ENCODE measurements at regions not wholly inside any gene's neighbourhood (a gene's known extent, or its start where the extent isn't known, plus 50 kb on each side); places are given as distances from the start of the nearest gene placed in this dataset.
A peak's percentile ranks its signal among the peaks of the same experiment; 100 is the strongest.
"Not testable (repeated sequence)": the region's sequence is repeated elsewhere in the genome, so short reads cannot be mapped to it uniquely, and the experiment has no call there.

- DNase-seq, result no peak
Observed at GRCh38 chr12:18794000-18794399, 56.1 kb downstream of the CAPZA3 start.

GRCh38 chr12:18797604-18798003 is 59.7 kb downstream of the CAPZA3 start:
- no peak for DNase-seq

- no peak for DNase-seq
Observed at GRCh38 chr12:18798535-18799361, 60.8 kb downstream of the CAPZA3 start.

DNA sequence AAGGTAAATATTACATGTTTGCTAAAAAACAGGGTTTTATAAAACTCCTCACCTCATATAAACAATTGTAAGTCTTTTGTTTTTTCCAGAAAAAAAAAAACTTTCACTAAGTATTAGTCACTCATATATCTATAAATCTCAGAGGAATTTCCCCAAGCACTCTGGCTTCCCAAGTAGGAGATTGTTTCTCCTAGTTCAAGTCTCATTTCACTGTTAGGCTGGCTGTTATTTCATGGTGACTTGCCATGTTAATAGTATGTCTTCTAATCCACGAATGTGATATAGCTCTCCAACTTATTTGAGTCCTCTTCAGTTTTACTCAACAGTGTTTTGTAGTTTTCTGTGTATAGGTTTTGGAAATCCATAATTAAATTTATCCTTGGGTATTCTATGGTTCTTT is 61.6 kb downstream of the CAPZA3 start:
- DNase-seq, result no peak

GRCh38 chr12:18805516-18806248 is 67.8 kb downstream of the CAPZA3 start:
- no peak for DNase-seq

DNA sequence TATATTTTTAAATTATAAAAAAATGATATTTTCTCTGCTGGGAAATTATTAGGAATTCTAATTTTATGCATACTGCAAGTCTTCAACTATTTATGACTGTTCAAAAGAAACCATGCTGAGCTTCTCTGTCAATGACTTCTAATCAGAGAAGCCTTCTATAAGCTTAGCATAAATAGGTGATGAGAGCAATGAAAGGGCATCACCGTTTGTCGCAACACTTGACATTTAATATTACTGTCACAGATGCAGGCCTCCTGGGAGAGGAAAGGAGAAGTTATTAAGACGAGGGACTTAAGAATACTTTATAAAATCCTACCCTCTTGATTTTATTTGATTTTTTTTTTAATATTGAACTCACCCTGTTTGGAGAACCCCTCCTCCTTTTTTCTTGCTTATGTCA is 69.8 kb downstream of the CAPZA3 start:
- DNase-seq, result no peak

DNA sequence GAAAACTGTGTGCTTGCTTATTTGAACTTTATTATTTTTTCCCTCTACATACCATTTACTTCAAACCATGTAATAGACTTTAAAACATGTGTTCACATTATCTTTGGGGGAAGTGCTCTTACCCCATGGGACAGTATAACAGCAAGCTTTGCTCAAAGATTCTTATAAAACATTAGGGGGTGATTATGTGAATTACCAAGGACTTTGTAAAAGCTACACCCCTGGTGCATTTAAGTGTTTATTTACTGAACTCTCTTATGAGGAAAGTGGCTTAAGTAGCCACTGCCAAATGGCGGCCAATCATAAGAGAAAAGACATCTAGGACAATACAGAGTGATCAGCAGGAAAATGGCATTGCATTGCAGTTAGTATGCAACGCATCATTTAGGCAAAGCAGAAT is 70.3 kb downstream of the CAPZA3 start:
- DNase-seq, result no peak

DNA sequence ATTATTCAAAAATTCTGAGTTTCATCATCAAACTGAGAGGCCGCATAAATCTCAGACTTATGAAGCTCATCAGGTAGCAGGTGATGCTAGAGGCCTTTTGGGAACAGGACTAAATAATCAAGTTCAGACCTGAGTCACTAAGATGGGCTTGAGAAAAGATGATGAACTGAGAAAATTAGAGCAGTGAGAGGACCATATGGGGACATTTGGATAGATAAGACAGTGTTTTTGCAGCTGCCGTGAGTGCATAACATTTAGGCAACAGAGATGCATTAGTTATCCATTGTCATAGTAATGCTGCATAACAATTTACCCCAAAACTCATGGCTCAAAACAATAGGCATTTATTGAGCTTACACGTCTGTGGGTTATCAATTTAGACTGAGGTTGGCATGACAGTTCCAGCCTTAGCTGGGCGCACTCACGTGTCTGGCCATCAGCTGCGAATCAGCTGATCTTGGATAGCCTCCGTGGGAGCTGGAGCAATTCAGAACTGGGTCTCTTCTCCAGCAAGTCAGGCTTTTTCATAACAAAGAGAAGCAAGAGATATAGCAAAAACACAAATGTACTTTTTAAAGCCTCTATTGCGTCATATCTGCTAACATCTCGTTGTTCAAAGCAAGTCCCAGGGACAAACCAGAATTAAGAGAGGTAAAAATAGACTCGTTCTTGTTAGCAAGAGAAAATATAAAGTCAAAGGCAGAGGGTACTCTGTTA is 72.8 kb downstream of the CAPZA3 start:
- peak in 1 of 2 donors; percentile 8 for DNase-seq

GRCh38 chr12:18811273-18811672 is 73.4 kb downstream of the CAPZA3 start:
- peak; percentile 79 to 84 for DNase-seq

- no peak for DNase-seq
Observed at GRCh38 chr12:18813753-18814152, 75.8 kb downstream of the CAPZA3 start.

GRCh38 chr12:18818579-18819268 is 80.8 kb downstream of the CAPZA3 start:
- no peak for DNase-seq

DNA sequence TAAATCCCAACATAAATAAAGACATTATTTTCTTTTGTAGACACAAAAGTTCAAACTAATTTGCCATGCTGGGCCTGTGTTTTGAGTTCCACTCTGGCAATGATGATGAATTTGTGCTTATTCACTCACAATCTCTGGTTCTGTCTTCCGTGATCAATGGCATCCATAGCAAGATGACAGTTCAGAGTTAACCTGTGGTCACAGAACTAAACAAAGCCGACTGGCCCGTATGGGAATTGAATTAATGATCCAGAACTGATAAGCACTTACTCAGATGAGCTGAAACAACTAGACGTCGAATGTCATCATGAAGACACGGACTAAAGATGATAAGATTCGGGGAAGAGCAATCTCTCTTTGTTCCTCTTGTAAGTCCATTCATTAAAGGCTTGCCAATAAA is 81.6 kb downstream of the CAPZA3 start:
- no peak for DNase-seq

- peak; percentile 59 to 79 for DNase-seq
Observed at GRCh38 chr12:18823461-18823860, 85.5 kb downstream of the CAPZA3 start.

- DNase-seq, result peak; percentile 4 to 14
Observed at GRCh38 chr12:18824287-18824686, 86.4 kb downstream of the CAPZA3 start.

DNA sequence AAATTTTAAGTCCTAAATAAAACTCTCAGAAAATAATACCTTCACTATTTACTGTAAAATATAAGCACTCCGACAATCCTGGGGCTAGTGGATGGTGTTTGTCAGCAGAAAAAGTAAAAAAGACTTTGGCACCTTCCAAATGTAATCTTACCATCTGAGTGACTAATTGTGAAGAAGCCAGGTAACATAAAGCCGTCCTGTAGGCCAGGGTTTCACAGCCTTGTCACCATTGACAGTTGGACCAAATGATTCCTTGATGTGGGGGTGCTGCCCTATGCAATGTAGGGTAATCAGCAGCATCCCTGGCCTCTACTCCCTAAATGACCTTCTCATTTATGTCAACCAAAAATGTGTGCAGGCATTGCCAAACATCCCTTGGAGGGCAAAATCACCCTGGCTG is 87.2 kb downstream of the CAPZA3 start:
- no peak for DNase-seq

DNA sequence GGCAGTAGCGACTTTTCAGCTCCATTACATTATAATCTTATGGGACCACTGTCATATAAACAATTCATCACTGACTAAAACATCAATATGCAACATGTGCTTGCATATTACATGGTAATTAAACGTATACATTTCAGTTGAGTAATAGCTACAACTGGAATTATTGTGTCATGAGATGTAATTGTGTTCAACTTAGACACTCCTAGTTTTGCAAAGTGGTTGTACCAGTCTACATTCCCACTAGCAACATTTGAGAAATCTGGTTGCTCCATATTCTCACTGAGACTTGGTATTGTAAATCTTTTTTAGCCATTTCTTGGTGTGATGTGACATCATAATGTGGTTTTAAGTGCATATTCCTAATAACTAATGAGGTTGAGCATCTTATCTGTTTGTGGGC is 90.0 kb downstream of the CAPZA3 start:
- DNase-seq, result no peak

DNA sequence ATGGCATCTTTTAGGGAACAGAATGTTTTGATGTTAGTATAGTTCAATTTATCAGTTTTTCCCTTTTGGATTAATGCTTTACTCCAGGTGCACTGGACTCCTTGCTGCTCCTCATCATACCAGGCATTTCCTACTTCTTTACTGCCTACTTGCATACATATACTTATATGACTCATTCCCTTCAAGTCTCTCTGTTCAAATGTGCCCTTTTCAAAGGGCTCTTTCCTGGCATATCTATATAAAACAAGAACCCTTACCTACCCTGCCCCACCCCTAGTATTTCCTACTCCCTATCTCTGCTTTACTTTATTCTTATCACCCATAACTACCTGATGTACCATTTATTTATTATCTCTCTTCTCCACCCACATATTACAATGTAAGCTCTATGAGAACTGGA is 90.6 kb downstream of the CAPZA3 start:
- no peak for DNase-seq

- no peak for DNase-seq
Observed at GRCh38 chr12:18828987-18829386, 91.1 kb downstream of the CAPZA3 start.

DNA sequence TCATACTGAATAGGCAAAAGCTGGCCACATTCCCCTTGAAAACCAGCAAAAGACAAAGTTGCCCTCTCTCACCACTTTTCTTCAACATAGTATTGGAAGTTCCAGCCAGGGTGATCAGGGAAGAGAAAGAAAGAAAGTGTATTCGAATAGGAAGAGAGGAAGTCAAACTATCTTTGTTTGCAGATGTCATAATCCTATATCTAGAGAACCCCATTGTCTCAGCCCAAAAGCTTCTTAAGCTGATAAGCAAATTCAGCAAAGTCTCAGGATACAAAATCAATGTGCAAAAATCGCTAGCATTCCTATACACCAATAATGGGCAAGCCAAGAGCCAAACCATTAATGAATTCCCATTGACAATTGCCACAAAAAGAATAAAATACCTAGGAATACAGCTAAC is 95.0 kb downstream of the CAPZA3 start:
- not testable (repeated sequence) for DNase-seq

DNA sequence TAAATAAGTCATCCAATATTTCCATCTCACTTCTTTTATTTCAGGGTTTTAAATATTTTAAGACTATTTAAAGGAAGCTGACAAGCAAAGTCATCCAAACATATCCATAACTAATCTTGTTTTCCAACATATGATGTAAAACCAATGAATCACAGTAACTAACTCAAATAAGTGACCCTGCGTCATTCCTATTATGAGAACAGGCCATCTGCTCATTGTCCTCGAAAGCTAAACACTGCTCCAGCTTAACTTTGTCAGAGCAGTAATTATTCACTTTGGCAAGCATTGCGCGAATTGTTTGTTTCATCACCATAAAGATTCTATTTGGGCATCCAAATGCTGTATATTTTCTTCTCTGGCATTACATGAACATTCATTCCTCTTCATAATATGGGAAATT is 99.1 kb downstream of the CAPZA3 start:
- DNase-seq, result no peak

- no peak for DNase-seq
Observed at GRCh38 chr12:18837505-18837904, 99.6 kb downstream of the CAPZA3 start.

DNA sequence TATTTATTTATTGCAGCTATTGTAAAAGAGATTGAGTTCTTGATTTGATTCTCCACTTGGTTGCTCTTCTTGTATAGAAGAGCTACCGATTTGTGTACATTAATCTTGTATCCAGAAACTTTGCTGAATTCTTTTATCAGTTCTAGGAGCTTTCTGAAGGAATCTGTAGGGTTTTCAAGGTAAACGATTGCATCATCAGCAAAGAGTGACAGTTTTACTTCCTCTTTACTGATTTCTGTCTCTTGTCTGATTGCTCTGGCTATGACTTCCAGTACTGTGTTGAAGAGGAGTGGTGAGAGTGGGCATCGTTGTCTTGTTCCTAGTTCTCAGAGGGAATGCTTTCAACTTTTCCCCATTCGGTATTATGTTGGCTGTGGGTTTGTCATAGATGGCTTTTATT is 103.1 kb downstream of the CAPZA3 start:
- DNase-seq, result peak; percentile 29 to 30

DNA sequence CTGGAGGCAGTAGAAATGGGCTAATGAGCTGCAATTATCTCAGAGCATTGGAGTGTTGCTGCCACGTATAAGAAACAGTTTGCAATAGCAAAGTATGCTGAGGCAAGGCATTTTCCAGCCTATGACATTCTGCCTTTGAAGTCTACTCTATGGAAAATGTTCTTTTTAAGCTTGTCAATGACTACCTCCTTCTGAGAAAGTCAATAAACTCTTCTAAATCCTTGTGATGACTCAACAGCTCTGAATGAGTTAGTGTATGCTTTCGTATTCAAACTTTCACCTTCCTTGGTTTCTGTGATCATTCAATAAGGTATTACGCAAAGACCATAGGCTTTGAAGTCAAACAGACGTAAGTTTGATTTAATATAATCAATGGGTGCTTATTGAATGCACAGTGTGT is 111.2 kb downstream of the CAPZA3 start:
- no peak for DNase-seq
